ENCODE measurements at regions not wholly inside any gene's neighbourhood (a gene's known extent, or its start where the extent isn't known, plus 50 kb on each side); places are given as distances from the start of the nearest gene placed in this dataset.

GRCh38 chr7:96824686-96825085 lies 115.0 kb upstream of the SEM1 start:
- no peaks in the 10 kb centered on the region for H3K4me1 ChIP-seq (ENCODE audit: control insufficient read depth, insufficient read depth, low read length)
- no TSS peak for BruUV-seq (replicated peaks)
- no peak overlapping the region for H2AFZ ChIP-seq (ENCODE audit: control insufficient read depth, low read depth, low read length)
- CTCF ChIA-PET, result no interaction called here
- RAD21 ChIA-PET (ENCODE audit: unreplicated experiment), result no interaction called here
- SMC1A ChIA-PET (ENCODE audit: uncharacterized antibody, unreplicated experiment), result no interaction called here
- H3K27me3 ChIP-seq (replicated peaks in 1 of 2; ENCODE audit: control insufficient read depth in 2 of 2, insufficient read depth in 2 of 2, low read length in 1 of 2), result no peaks in the 10 kb centered on the region; a peak in 1 of 4 replicates
- H3K9ac ChIP-seq (ENCODE audit: control insufficient read depth, insufficient read depth, low read length), result no peak overlapping the region
- intact Hi-C loops (cut with micrococcal nuclease; ENCODE audit: unreplicated experiment) (no loop called here), in situ Hi-C loops (cut with MboI) (no loop called here)
- FAIRE-seq (no peak), ATAC-seq (no peak), DNase-seq (ENCODE audit: low read depth, low spot score) (no peak)
- no peak overlapping the region for H3K4me3 ChIP-seq
- H4K20me1 ChIP-seq (ENCODE audit: control insufficient read depth, insufficient read depth), result no peaks in the 10 kb centered on the region
- TF ChIP-seq NFYA (IDR thresholded peaks at IDR 0.05; ENCODE audit: borderline replicate concordance, low read depth, low read length), result no peak
- TF ChIP-seq EP300 (IDR thresholded peaks at IDR 0.05; ENCODE audit: borderline replicate concordance in 1 of 2, control insufficient read depth in 1 of 2, low read depth in 2 of 2, low read length in 2 of 2), result no peak
- no peak for TF ChIP-seq SKIL (IDR thresholded peaks at IDR 0.05; ENCODE audit: low read depth, poor library complexity, severe bottlenecking)
- no peak for TF ChIP-seq SREBF1 (IDR thresholded peaks at IDR 0.05; ENCODE audit: low read length)
- TF ChIP-seq RB1 (IDR thresholded peaks at IDR 0.05; ENCODE audit: borderline replicate concordance), result no peak
- TF ChIP-seq TARDBP (IDR thresholded peaks at IDR 0.05; ENCODE audit: borderline replicate concordance), result no peak
- no peak for TF ChIP-seq RUNX3 (IDR thresholded peaks at IDR 0.05; ENCODE audit: low read length)
- TF ChIP-seq PAX8 (IDR thresholded peaks at IDR 0.05), result no peak
- no peak for TF ChIP-seq PAX5 (IDR thresholded peaks at IDR 0.05; ENCODE audit: borderline replicate concordance, low read depth, low read length)
- TF ChIP-seq SUPT20H (IDR thresholded peaks at IDR 0.05; ENCODE audit: borderline replicate concordance, control insufficient read depth, low read depth, low read length), result no peak
- no peak for TF ChIP-seq NRF1 (conservative IDR thresholded peaks at IDR 0.05; ENCODE audit: low read depth, low read length)
- TF ChIP-seq CEBPB (IDR thresholded peaks at IDR 0.05; ENCODE audit: borderline replicate concordance in 1 of 2, low read depth in 2 of 2, low read length in 2 of 2), result no peak
- no peak overlapping the region for H3K4me2 ChIP-seq (ENCODE audit: control insufficient read depth, insufficient read depth)
- POLR2A ChIA-PET, result no interaction called here
- no peaks in the 10 kb centered on the region for H3K9me3 ChIP-seq (replicated peaks; ENCODE audit: control insufficient read depth, insufficient read depth, low read length)
- H3K36me3 ChIP-seq (ENCODE audit: control insufficient read depth in 2 of 2, insufficient read depth in 2 of 2, low read length in 1 of 2), result no peaks in the 10 kb centered on the region
- H3K27ac ChIP-seq (ENCODE audit: control insufficient read depth, insufficient read depth), result no peak overlapping the region
- H3K79me2 ChIP-seq (ENCODE audit: control insufficient read depth, insufficient read depth, low read length), result no peaks in the 10 kb centered on the region
- WGBS (ENCODE audit: insufficient coverage, insufficient replicate concordance, low lambda C conversion rate, missing lambda C conversion rate), result 0% methylated on average over 1 of the region's 1 CpG

Data from GM12878 (cell line).